ENCODE measurements at regions not wholly inside any gene's neighbourhood (a gene's known extent, or its start where the extent isn't known, plus 50 kb on each side); places are given as distances from the start of the nearest gene placed in this dataset.
"Not testable (repeated sequence)": the region's sequence is repeated elsewhere in the genome, so short reads cannot be mapped to it uniquely, and the experiment has no call there.

- DNase-seq = no peak
Observed at GRCh38 chr4:188377816-188378215, 238.6 kb downstream of the TRIML1 start.

GRCh38 chr4:188383180-188383579 is 243.9 kb downstream of the TRIML1 start:
- no peak for DNase-seq

- no peak for DNase-seq
Observed at GRCh38 chr4:188387179-188387791, 248.0 kb downstream of the TRIML1 start.

- DNase-seq = not testable (repeated sequence)
Observed at GRCh38 chr4:188391349-188391748, 252.1 kb downstream of the TRIML1 start.

- no peak for DNase-seq
Observed at GRCh38 chr4:188396037-188396436, 256.8 kb downstream of the TRIML1 start.

GRCh38 chr4:188399834-188400233 is 260.6 kb downstream of the TRIML1 start:
- DNase-seq = no peak

GRCh38 chr4:188400451-188400850 is 261.2 kb downstream of the TRIML1 start:
- no peak for DNase-seq

GRCh38 chr4:188403272-188403671 is 264.0 kb downstream of the TRIML1 start:
- DNase-seq = no peak

- DNase-seq = not testable (repeated sequence)
Observed at GRCh38 chr4:188405071-188405835, 266.0 kb downstream of the TRIML1 start.

- no peak for DNase-seq
Observed at GRCh38 chr4:188408244-188409030, 269.2 kb downstream of the TRIML1 start.

- no peak for DNase-seq
Observed at GRCh38 chr4:188409851-188410250, 270.6 kb downstream of the TRIML1 start.

GRCh38 chr4:188411805-188412204 is 272.6 kb downstream of the TRIML1 start:
- no peak for DNase-seq

- no peak for DNase-seq
Observed at GRCh38 chr4:188412499-188412898, 273.3 kb downstream of the TRIML1 start.

GRCh38 chr4:188414441-188414840 is 275.2 kb downstream of the TRIML1 start:
- no peak for DNase-seq

- no peak for DNase-seq
Observed at GRCh38 chr4:188417181-188417580, 277.9 kb downstream of the TRIML1 start.

- DNase-seq = no peak
Observed at GRCh38 chr4:188423039-188423438, 283.8 kb downstream of the TRIML1 start.

- DNase-seq = no peak
Observed at GRCh38 chr4:188428935-188429334, 289.7 kb downstream of the TRIML1 start.

GRCh38 chr4:188429965-188430364 is 290.7 kb downstream of the TRIML1 start:
- no peak for DNase-seq

GRCh38 chr4:188430384-188430783 is 291.1 kb downstream of the TRIML1 start:
- DNase-seq = no peak

GRCh38 chr4:188432328-188432727 is 293.1 kb downstream of the TRIML1 start:
- no peak for DNase-seq

GRCh38 chr4:188433741-188434315 is 294.6 kb downstream of the TRIML1 start:
- DNase-seq = no peak

- no peak for DNase-seq
Observed at GRCh38 chr4:188434643-188435042, 295.4 kb downstream of the TRIML1 start.

- no peak for DNase-seq
Observed at GRCh38 chr4:188435381-188435780, 296.1 kb downstream of the TRIML1 start.
